ENCODE measurements at regions not wholly inside any gene's neighbourhood (a gene's known extent, or its start where the extent isn't known, plus 50 kb on each side); places are given as distances from the start of the nearest gene placed in this dataset.

DNA sequence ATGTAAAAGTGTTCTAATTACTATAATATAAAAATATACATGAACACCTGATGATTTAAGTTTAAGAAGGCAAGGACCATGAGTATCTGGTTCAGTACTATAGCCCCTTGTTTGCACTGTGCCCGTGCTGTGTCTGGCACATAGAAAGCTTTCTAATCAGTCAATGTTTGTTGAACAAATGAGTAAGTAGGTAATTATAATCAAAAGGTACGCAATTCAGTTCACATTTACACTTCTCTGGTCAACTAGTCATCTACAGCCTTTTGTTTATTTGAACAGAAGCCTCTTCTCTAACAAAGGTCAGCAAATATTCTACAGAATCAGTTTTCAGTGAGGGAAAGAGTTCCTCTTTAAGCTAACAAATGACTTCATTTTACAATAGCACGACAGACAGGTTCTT is 523.3 kb downstream of the SMARCA1 start:
- no peak for TF ChIP-seq POLR2A (IDR thresholded peaks at IDR 0.05)
- TF ChIP-seq, protein P1, sequence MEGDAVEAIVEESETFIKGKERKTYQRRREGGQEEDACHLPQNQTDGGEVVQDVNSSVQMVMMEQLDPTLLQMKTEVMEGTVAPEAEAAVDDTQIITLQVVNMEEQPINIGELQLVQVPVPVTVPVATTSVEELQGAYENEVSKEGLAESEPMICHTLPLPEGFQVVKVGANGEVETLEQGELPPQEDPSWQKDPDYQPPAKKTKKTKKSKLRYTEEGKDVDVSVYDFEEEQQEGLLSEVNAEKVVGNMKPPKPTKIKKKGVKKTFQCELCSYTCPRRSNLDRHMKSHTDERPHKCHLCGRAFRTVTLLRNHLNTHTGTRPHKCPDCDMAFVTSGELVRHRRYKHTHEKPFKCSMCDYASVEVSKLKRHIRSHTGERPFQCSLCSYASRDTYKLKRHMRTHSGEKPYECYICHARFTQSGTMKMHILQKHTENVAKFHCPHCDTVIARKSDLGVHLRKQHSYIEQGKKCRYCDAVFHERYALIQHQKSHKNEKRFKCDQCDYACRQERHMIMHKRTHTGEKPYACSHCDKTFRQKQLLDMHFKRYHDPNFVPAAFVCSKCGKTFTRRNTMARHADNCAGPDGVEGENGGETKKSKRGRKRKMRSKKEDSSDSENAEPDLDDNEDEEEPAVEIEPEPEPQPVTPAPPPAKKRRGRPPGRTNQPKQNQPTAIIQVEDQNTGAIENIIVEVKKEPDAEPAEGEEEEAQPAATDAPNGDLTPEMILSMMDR (IDR thresholded peaks at IDR 0.05 in 4 of 5, conservative IDR thresholded peaks at IDR 0.05 in 1 of 5): no peak
